Small intestine (tissue), 7 donors: ENCODE measurements at regions not wholly inside any gene's neighbourhood (a gene's known extent, or its start where the extent isn't known, plus 50 kb on each side); places are given as distances from the start of the nearest gene placed in this dataset.

Experiments used
- DNase-seq, 2 donors: peaks; one replicate each; pipeline versions ENCODE4 v3.0.0 to v3.0.0-alpha.2; 2013
- FAIRE-seq: peaks from 2 replicates; lab custom pipeline; 2012; peaks lifted over from hg19 to GRCh38; lab: Jason Lieb, UNC
- H3K27ac ChIP-seq, 3 donors: one replicate each; pipeline ENCODE4 v1.5.1; 2013; ENCODE audit warnings: low read length in 2 of 3, mild to moderate bottlenecking in 2 of 3, control low read depth in 1 of 3, inconsistent platforms in 1 of 3, low read depth in 1 of 3, moderate library complexity in 1 of 3
- H3K27me3 ChIP-seq, 3 donors: one replicate each; pipeline ENCODE4 v1.6.1; 2013; ENCODE audit warnings: low read length in 3 of 3, inconsistent platforms in 1 of 3; ENCODE audit not compliant: control insufficient read depth in 3 of 3, insufficient read depth in 3 of 3
- H3K36me3 ChIP-seq, 3 donors: one replicate each; pipeline ENCODE4 v1.6.1; 2013; ENCODE audit warnings: low read length in 3 of 3, inconsistent platforms in 1 of 3, low read depth in 1 of 3, mild to moderate bottlenecking in 1 of 3, moderate library complexity in 1 of 3; ENCODE audit not compliant: control insufficient read depth in 3 of 3, insufficient read depth in 2 of 3
- H3K4me1 ChIP-seq, 3 donors: one replicate each; pipeline ENCODE4 v1.6.1; 2013; ENCODE audit warnings: low read length in 2 of 3, inconsistent platforms in 1 of 3, low read depth in 1 of 3, mild to moderate bottlenecking in 1 of 3, moderate library complexity in 1 of 3; ENCODE audit not compliant: control insufficient read depth in 3 of 3, insufficient read depth in 2 of 3
- H3K4me3 ChIP-seq, 3 donors: one replicate each; pipeline ENCODE4 v1.5.1; 2013; ENCODE audit warnings: low read length in 3 of 3, control low read depth in 1 of 3, inconsistent platforms in 1 of 3, low read depth in 1 of 3, mild to moderate bottlenecking in 1 of 3, moderate library complexity in 1 of 3
- H3K9me3 ChIP-seq, 2 donors: one replicate each; pipeline ENCODE4 v1.6.1; 2013; ENCODE audit warnings: low read depth in 1 of 2, low read length in 1 of 2; ENCODE audit not compliant: control insufficient read depth in 2 of 2, insufficient read depth in 1 of 2
- WGBS, 3 donors: extraction: QIAGEN DNeasy Blood & Tissue Kit; methylation state at CpG; one replicate each; pipeline ENCODE4 v1.1.7; 2013; 5-methylcytosine and 5-hydroxymethylcytosine counted together
- donor health status: healthy with polysubstance abuse.
- donor health status: control.
- donor health status: control.
- donor health status: Bipolar disorder and iron deficiency.
- donor health status: healthy.

DNA sequence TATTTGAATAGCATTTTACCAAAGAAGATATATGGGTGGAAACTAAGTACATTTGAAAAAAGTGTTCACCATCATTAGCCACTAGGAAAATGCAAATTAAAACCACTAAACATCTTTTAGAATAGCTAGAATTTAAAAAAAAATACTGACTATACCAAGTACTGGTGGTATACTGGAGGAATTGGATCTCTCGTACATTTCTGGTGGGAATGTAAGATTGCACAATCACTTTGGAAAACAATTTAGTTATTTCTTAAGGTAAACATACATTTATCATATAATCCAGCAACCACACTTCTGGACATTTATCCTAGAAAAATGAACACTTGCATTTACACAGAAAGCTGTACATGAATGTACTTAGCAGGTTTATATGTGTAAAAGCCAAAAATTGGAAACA, 303.5 kb downstream of the MID1IP1 start:
- Histone ChIP-seq H3K4me1 (no peaks in the 10 kb centered on the region), H3K27me3 (no peaks in the 10 kb centered on the region), H3K27ac (no peak overlapping the region), H3K36me3 (no peaks in the 10 kb centered on the region), H3K4me3 (no peak overlapping the region), H3K9me3 (no peaks in the 10 kb centered on the region)
- FAIRE-seq (no peak), DNase-seq (no peak)
- WGBS, 3 donors = 72 to 90% (median 85%) methylated on average over 1 of the region's 1 CpG

DNA sequence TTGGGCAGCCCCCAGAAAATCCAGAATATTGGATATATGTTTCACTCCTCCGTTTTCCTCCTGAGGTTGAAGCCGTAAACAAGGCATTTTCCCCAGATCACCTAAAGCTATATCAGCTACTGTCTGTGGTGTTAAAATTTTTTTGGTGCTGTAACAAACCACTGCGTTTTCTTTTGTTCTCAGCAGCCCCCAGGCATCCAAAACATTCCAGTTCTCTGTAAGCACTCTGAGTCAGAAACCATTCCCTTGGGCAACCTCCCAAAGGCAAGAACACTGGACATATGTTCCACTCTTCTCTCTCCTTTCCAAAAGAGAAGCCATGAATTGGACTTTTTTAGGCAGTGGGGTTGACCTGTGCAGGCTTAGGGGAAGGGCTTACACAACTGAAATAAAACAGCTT, 310.9 kb downstream of the MID1IP1 start:
- peaks cover 0 to 8% of the 10 kb centered on the region in 2 donors for H3K9me3 ChIP-seq
- H3K36me3 ChIP-seq = no peaks in the 10 kb centered on the region
- FAIRE-seq = no peak
- no peak overlapping the region for H3K4me3 ChIP-seq
- no peaks in the 10 kb centered on the region for H3K4me1 ChIP-seq
- DNase-seq = no peak
- no peaks in the 10 kb centered on the region for H3K27me3 ChIP-seq
- WGBS, 3 donors = 73 to 92% (median 90%) methylated on average over 3 of the region's 3 CpGs
- no peak overlapping the region for H3K27ac ChIP-seq

DNA sequence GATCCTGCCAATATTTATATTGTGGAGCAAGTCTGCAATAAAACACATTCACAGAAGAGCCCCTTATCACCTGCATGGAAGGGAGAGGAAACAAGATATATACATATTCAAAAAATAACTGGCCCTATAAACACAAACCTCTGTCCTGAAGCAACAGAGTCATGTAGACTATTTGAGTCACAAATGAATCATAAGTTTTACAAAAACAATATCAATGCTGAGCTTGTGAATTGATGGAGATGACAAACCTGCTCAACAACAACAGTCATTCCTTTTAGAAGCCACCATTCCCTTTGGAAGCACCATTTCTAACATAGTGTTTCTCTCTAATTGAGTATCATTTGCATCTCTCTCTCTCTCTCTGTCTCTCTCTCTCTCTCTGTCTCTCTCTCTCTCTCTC, 313.9 kb downstream of the MID1IP1 start:
- FAIRE-seq (no peak), DNase-seq (no peak)
- H3K27me3 ChIP-seq = no peaks in the 10 kb centered on the region
- H3K4me3 ChIP-seq = no peak overlapping the region
- H3K27ac ChIP-seq = no peak overlapping the region
- peaks cover 0 to 8% of the 10 kb centered on the region in 2 donors for H3K9me3 ChIP-seq
- no peaks in the 10 kb centered on the region for H3K4me1 ChIP-seq
- H3K36me3 ChIP-seq = no peaks in the 10 kb centered on the region

DNA sequence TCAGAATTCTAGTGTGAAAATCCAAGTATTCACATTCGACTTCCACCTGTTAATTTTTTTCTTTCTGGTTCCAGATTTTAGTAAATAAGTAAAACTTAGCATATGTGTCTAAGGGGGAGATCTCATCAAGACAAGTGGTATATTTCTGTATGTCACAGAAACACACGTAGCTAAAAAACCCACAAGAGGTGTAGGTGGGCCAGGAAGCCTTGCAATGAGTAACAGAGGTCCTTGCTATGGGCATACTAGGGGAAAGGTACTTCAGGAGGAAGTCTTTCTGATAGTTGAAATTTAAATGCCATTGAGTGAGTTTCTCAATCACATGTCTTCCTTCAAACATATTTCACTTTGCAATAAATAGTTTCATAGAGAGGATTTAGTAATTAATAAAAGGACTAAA, 315.8 kb downstream of the MID1IP1 start:
- Histone ChIP-seq H3K27ac (no peak overlapping the region), H3K9me3 (peaks cover 0 to 5% of the 10 kb centered on the region in 2 donors), H3K4me3 (no peak overlapping the region), H3K27me3 (no peaks in the 10 kb centered on the region), H3K4me1 (no peaks in the 10 kb centered on the region), H3K36me3 (no peaks in the 10 kb centered on the region)
- no peak for FAIRE-seq
- DNase-seq = no peak
- WGBS, 3 donors = 50 to 87% (median 67%) methylated on average over 2 of the region's 2 CpGs

DNA sequence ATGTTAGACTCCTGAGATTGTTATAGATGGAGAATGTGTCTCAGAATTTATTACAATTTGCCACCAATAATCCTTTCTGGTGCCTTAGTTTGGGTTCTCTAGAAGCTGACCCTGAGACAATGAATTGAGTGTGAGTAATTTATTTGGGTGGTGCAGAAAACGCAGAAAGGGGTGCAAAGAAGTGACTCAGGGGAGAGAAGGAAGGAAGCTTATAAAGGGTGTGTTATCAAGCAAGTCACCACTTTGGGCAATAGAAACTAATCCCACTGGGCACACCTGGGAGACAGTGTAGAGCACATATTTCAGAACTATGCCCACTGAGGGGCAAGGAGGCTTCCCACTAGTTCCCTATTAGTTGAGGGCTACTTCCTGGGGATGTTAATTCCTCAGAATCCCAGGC, 320.6 kb downstream of the MID1IP1 start:
- H3K27me3 ChIP-seq = no peaks in the 10 kb centered on the region
- H3K27ac ChIP-seq = no peak overlapping the region
- H3K36me3 ChIP-seq = no peaks in the 10 kb centered on the region
- FAIRE-seq (no peak), DNase-seq (no peak)
- 64 to 83% (median 78%) methylated on average over 1 of the region's 1 CpG for WGBS, 3 donors
- H3K4me1 ChIP-seq = no peaks in the 10 kb centered on the region
- H3K4me3 ChIP-seq = no peak overlapping the region
- H3K9me3 ChIP-seq = no peaks in the 10 kb centered on the region

DNA sequence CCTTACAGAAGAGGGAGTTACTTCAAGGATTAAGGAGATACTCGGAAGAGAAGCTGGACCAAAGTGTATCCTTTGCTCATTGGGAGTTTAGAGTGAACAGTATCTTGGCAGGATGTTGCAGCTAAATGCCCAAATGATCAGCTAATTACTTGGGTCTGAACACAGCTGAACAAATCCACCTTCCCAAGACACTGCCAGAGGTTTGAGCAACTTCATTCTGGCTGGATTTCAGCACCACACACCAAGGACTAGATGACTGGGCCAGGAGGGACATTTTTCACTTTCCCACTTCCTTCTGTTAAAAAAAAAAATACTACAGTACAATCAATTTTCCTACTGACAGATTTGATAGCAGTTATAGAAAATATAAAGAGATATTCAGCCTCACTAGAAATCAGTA, 324.6 kb downstream of the MID1IP1 start:
- 65 to 80% (median 74%) methylated on average over 1 of the region's 1 CpG for WGBS, 3 donors
- Histone ChIP-seq H3K27me3 (no peaks in the 10 kb centered on the region), H3K9me3 (no peaks in the 10 kb centered on the region), H3K27ac (no peak overlapping the region), H3K36me3 (no peaks in the 10 kb centered on the region), H3K4me1 (no peaks in the 10 kb centered on the region), H3K4me3 (no peak overlapping the region)
- FAIRE-seq (no peak), DNase-seq (no peak)

DNA sequence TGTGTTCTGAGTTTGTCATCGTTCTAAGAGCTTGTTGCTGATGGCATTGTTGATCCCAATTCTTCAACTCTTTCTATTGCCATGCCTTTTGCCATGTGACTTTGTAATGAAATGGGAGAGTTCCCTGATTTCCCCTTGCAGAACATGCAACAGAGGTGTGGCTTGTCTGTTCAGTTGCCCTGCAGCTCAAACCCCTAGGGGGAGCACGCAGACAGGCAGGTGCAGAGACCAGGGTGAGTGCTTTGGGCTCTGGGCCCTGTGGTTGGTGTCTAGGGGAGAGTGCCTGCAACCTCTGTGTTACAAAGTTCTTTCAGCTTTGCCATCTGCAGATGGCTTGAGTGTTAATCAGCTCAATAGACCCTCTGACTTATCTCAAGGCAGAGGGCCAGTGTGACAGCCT, 332.7 kb downstream of the MID1IP1 start:
- no peak overlapping the region for H3K4me3 ChIP-seq
- no peak overlapping the region for H3K27ac ChIP-seq
- H3K36me3 ChIP-seq = no peaks in the 10 kb centered on the region
- H3K27me3 ChIP-seq = no peaks in the 10 kb centered on the region
- no peaks in the 10 kb centered on the region for H3K4me1 ChIP-seq
- WGBS, 3 donors = 17 to 62% (median 34%) methylated on average over 2 of the region's 2 CpGs
- DNase-seq (peak in 1 of 2 donors; percentile 45), FAIRE-seq (no peak)
- no peaks in the 10 kb centered on the region for H3K9me3 ChIP-seq

DNA sequence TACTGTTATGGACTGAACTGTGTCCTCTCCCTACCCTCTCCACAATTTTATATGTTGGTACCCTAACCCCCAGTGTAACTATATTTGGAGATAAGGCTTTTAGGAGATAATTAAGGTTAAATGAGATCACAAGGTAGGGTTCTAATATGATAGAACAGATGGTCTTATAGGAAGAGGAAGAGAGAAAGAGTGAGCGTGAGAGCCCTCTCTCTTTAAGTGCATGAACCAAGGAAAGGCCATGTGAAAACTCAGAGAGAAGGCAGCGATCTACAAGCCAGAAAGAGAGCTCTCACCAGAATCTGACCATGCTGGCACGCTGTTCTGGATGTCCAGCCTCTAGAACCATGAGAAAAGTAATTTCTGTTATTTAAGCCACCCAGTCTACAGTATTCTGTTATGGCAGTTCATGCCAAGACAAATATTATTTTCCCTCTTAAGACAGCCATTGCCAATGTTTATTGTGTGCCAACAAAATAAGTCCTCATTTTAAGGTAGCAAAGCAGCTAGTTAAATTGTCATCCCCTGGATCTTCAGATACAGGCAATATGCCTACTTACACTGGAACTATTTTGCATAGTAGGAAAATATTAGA, 336.2 kb downstream of the MID1IP1 start:
- Histone ChIP-seq H3K9me3 (no peaks in the 10 kb centered on the region), H3K4me1 (no peaks in the 10 kb centered on the region), H3K36me3 (no peaks in the 10 kb centered on the region), H3K27me3 (no peaks in the 10 kb centered on the region), H3K27ac (no peak overlapping the region), H3K4me3 (no peak overlapping the region)
- WGBS, 3 donors = 67 to 90% (median 87%) methylated on average over 3 of the region's 3 CpGs
- FAIRE-seq (no peak), DNase-seq (no peak)

DNA sequence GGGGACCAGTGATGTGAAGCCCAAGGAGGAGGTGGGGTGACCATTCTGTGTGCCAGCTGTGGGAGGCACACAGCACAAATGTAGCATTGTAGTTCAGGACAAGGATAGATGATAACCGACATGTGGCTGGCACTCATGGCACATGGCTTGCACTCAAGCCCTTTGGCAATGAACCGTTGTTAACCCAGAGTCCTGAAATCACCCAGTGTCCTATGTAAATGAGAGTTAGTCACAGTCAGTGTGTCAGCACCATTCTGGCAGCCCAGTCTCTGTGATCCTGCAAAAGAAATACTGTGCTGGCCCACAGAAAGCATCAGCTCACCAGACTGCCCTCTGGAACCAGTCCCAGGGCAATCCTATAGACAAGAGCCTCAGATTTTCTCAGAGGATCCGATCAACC, 339.3 kb downstream of the MID1IP1 start:
- Histone ChIP-seq H3K36me3 (no peaks in the 10 kb centered on the region), H3K9me3 (no peaks in the 10 kb centered on the region), H3K27ac (no peak overlapping the region), H3K4me1 (no peaks in the 10 kb centered on the region), H3K4me3 (no peak overlapping the region), H3K27me3 (no peaks in the 10 kb centered on the region)
- DNase-seq (no peak), FAIRE-seq (no peak)
- WGBS, 3 donors = 78 to 90% (median 87%) methylated on average over 3 of the region's 3 CpGs
